GM23338 (cell line): ENCODE measurements at regions not wholly inside any gene's neighbourhood (a gene's known extent, or its start where the extent isn't known, plus 50 kb on each side); places are given as distances from the start of the nearest gene placed in this dataset.

ENCODE experiments used
- ATAC-seq: fragments of 200-7000 bp; cut with Tn5 transposase; 3 replicates; pipeline ENCODE4 v1.9.1; 2020
- DNase-seq: peaks from one replicate; pipeline ENCODE4 v3.0.0-alpha.2; 2015; ENCODE audit warnings: low spot score
- H2AFZ ChIP-seq: fragments of 200-600 bp; sonication (generic); 2 replicates; pipeline ENCODE4 v1.8.0; 2016; ENCODE audit warnings: antibody characterized with exemption, mild to moderate bottlenecking, moderate library complexity
- H3F3A ChIP-seq: fragments of 200-600 bp; sonication (generic); replicated peaks from 2 replicates; pipeline ENCODE4 v1.8.0; 2017; ENCODE audit warnings: antibody characterized with exemption, mixed run types, low read depth
- H3K27ac ChIP-seq: fragments of 200-600 bp; sonication (generic); 2 replicates; pipeline ENCODE4 v1.6.1; 2016; ENCODE audit warnings: low read depth
- H3K27me3 ChIP-seq: fragments of 200-600 bp; sonication (generic); 2 replicates; pipeline ENCODE4 v1.8.0; 2016; ENCODE audit warnings: mild to moderate bottlenecking, mixed run types, moderate library complexity; ENCODE audit not compliant: insufficient read depth
- H3K36me3 ChIP-seq: fragments of 200-600 bp; sonication (generic); 2 replicates; pipeline ENCODE4 v1.8.0; 2016; ENCODE audit warnings: mild to moderate bottlenecking; ENCODE audit not compliant: insufficient read depth
- H3K4me1 ChIP-seq: fragments of 200-600 bp; sonication (generic); 2 replicates; pipeline ENCODE4 v1.8.0; 2016; ENCODE audit warnings: mild to moderate bottlenecking, moderate library complexity; ENCODE audit not compliant: insufficient read depth
- H3K4me2 ChIP-seq: fragments of 200-600 bp; sonication (generic); 2 replicates; pipeline ENCODE4 v1.7.1; 2017; ENCODE audit warnings: mixed run types
- H3K4me3 ChIP-seq: fragments of 200-600 bp; sonication (generic); 2 replicates; pipeline ENCODE4 v1.6.1; 2016; ENCODE audit warnings: mixed run types
- H3K79me2 ChIP-seq: fragments of 200-600 bp; sonication (generic); replicated peaks from 2 replicates; pipeline ENCODE4 v1.8.0; 2017; ENCODE audit warnings: mild to moderate bottlenecking; ENCODE audit not compliant: insufficient read depth
- H3K9me2 ChIP-seq: fragments of 200-600 bp; sonication (generic); 2 replicates; pipeline ENCODE4 v1.8.0; 2017; ENCODE audit not compliant: insufficient read depth
- H4K20me1 ChIP-seq: fragments of 200-600 bp; sonication (generic); replicated peaks from 2 replicates; pipeline ENCODE4 v1.8.0; 2017; ENCODE audit warnings: mild to moderate bottlenecking; ENCODE audit not compliant: insufficient read depth
- H3K27ac Mint-ChIP-seq: 2 replicates; pipeline ENCODE4 v1.8.0; 2020; ENCODE audit warnings: inconsistent platforms, mild to moderate bottlenecking, moderate library complexity, mixed read lengths
- H3K27me3 Mint-ChIP-seq: 3 replicates; pipeline ENCODE4 v1.8.0; 2022; ENCODE audit warnings: low read depth, mild to moderate bottlenecking, moderate library complexity, mixed read lengths, inconsistent platforms; ENCODE audit not compliant: insufficient read depth, poor library complexity
- H3K36me3 Mint-ChIP-seq: 3 replicates; pipeline ENCODE4 v1.8.0; 2021; ENCODE audit warnings: low read depth, mild to moderate bottlenecking, inconsistent platforms, moderate library complexity, mixed read lengths
- H3K4me1 Mint-ChIP-seq: 3 replicates; pipeline ENCODE4 v1.8.0; 2020; ENCODE audit warnings: mild to moderate bottlenecking, inconsistent platforms, mixed read lengths
- H3K4me3 Mint-ChIP-seq: 3 replicates; pipeline ENCODE4 v1.8.0; 2021; ENCODE audit warnings: moderate library complexity, mild to moderate bottlenecking, inconsistent platforms, mixed read lengths
- H3K9me3 Mint-ChIP-seq: 3 replicates; pipeline ENCODE4 v1.8.0; 2020; ENCODE audit warnings: moderate library complexity, mild to moderate bottlenecking, inconsistent platforms, mixed read lengths
- CREB1 ChIP-seq: fragments of 250-450 bp; sonication (Bioruptor Pico); IDR thresholded peaks from 2 replicates; pipeline ENCODE4 v1.5.0; 2020; ENCODE audit warnings: low read depth, mild to moderate bottlenecking, moderate library complexity
- EZH2 ChIP-seq: fragments of 200-600 bp; sonication (generic); IDR thresholded peaks from one replicate; pipeline ENCODE4 v1.8.0; 2017; ENCODE audit warnings: antibody characterized with exemption, mild to moderate bottlenecking, low read depth; ENCODE audit not compliant: unreplicated experiment
- EZH2phosphoT487 ChIP-seq: fragments of 200-600 bp; sonication (generic); IDR thresholded peaks from one replicate; pipeline ENCODE4 v1.8.1; 2018; ENCODE audit warnings: antibody characterized with exemption; ENCODE audit not compliant: unreplicated experiment
- JUNB ChIP-seq: IDR thresholded peaks from one replicate; pipeline ENCODE4 v1.6.1; 2016; ENCODE audit warnings: antibody characterized with exemption; ENCODE audit not compliant: unreplicated experiment
- NANOG ChIP-seq: IDR thresholded peaks from 2 replicates; pipeline ENCODE4 v1.6.1; 2016; ENCODE audit warnings: antibody characterized with exemption, borderline replicate concordance
- POLR2AphosphoS5 ChIP-seq: IDR thresholded peaks from 2 replicates; pipeline ENCODE4 v1.6.1; 2016; ENCODE audit warnings: antibody characterized with exemption, low read depth
- STAT1 ChIP-seq: IDR thresholded peaks from one replicate; pipeline ENCODE4 v1.6.1; 2016; ENCODE audit warnings: antibody characterized with exemption; ENCODE audit not compliant: unreplicated experiment
- ZNF114 ChIP-seq: fragments of 250-450 bp; sonication (Bioruptor Pico); IDR thresholded peaks from 2 replicates; pipeline ENCODE4 v1.5.0; 2020; ENCODE audit warnings: mild to moderate bottlenecking, moderate library complexity
- ZNF331 ChIP-seq: fragments of 250-450 bp; sonication (Bioruptor Pico); IDR thresholded peaks from 2 replicates; pipeline ENCODE4 v1.5.0; 2020; ENCODE audit warnings: low read depth, mild to moderate bottlenecking, moderate library complexity
- TF ChIP-seq, protein P1 (sequence below): IDR thresholded peaks from one replicate; pipeline ENCODE4 v1.6.1; 2018; ENCODE audit warnings: antibody characterized with exemption; ENCODE audit not compliant: unreplicated experiment
- TF ChIP-seq, protein P2 (sequence below): IDR thresholded peaks from 2 replicates; pipeline ENCODE4 v1.6.1; 2016; ENCODE audit warnings: antibody characterized with exemption
- TF ChIP-seq, protein P3 (sequence below), 2 experiments: fragments of 200-600 bp in 1 of 2; sonication (generic) in 1 of 2; conservative IDR thresholded peaks; 2 replicates each; pipeline versions ENCODE4 v1.5.1 to v1.6.1; 2016 to 2017; ENCODE audit warnings: antibody characterized with exemption in 2 of 2, low read depth in 2 of 2, mild to moderate bottlenecking in 2 of 2, moderate library complexity in 1 of 2
- TF ChIP-seq, protein P4 (sequence below): fragments of 250-450 bp; sonication (Bioruptor Pico); IDR thresholded peaks from 2 replicates; pipeline ENCODE4 v1.5.0; 2020; ENCODE audit warnings: mild to moderate bottlenecking, moderate library complexity

DNA sequence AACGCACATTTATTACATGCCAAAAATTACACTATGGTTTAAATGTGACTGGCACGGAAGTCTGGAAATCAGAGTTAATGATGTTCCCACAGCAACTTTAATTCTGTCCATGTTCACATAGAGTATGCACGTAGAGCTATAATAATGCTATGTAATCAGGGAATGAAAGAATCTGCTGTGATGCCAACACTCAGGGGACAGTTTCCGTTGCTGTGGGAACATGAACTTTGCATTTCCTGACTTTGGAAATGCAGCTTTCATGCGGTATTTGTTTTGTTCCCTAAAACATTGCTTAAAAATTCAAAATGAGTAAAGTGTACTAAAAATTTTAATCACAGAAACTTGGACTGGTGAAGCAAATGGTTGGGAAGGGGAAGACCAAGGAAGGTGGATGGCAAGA lies 65.7 kb downstream of the MAGEA1 start:
- DNase-seq (no peak), ATAC-seq (no peak)
- no peak overlapping the region for H3K27ac ChIP-seq
- Mint-ChIP-seq H3K36me3 (no peaks in the 10 kb centered on the region), H3K4me3 (peak overlapping the region; percentile 60), H3K27me3 (no peaks in the 10 kb centered on the region), H3K9me3 (no peaks in the 10 kb centered on the region), H3K27ac (peak overlapping the region; percentile 98), H3K4me1 (peaks cover 21% of the 10 kb centered on the region; the same call in 2 of the 3 replicates)
- H3F3A ChIP-seq = no peaks in the 10 kb centered on the region
- TF ChIP-seq NANOG (no peak), JUNB (no peak), ZNF114 (CRISPR knock-in tag) (no peak), ZNF331 (no peak), POLR2AphosphoS5 (no peak), CREB1 (CRISPR knock-in tag) (no peak), EZH2phosphoT487 (no peak), EZH2 (no peak), STAT1 (no peak)
- TF ChIP-seq, protein P1, sequence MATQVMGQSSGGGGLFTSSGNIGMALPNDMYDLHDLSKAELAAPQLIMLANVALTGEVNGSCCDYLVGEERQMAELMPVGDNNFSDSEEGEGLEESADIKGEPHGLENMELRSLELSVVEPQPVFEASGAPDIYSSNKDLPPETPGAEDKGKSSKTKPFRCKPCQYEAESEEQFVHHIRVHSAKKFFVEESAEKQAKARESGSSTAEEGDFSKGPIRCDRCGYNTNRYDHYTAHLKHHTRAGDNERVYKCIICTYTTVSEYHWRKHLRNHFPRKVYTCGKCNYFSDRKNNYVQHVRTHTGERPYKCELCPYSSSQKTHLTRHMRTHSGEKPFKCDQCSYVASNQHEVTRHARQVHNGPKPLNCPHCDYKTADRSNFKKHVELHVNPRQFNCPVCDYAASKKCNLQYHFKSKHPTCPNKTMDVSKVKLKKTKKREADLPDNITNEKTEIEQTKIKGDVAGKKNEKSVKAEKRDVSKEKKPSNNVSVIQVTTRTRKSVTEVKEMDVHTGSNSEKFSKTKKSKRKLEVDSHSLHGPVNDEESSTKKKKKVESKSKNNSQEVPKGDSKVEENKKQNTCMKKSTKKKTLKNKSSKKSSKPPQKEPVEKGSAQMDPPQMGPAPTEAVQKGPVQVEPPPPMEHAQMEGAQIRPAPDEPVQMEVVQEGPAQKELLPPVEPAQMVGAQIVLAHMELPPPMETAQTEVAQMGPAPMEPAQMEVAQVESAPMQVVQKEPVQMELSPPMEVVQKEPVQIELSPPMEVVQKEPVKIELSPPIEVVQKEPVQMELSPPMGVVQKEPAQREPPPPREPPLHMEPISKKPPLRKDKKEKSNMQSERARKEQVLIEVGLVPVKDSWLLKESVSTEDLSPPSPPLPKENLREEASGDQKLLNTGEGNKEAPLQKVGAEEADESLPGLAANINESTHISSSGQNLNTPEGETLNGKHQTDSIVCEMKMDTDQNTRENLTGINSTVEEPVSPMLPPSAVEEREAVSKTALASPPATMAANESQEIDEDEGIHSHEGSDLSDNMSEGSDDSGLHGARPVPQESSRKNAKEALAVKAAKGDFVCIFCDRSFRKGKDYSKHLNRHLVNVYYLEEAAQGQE = no peak
- TF ChIP-seq, protein P2, sequence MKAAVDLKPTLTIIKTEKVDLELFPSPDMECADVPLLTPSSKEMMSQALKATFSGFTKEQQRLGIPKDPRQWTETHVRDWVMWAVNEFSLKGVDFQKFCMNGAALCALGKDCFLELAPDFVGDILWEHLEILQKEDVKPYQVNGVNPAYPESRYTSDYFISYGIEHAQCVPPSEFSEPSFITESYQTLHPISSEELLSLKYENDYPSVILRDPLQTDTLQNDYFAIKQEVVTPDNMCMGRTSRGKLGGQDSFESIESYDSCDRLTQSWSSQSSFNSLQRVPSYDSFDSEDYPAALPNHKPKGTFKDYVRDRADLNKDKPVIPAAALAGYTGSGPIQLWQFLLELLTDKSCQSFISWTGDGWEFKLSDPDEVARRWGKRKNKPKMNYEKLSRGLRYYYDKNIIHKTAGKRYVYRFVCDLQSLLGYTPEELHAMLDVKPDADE = no peak
- TF ChIP-seq, protein P3, sequence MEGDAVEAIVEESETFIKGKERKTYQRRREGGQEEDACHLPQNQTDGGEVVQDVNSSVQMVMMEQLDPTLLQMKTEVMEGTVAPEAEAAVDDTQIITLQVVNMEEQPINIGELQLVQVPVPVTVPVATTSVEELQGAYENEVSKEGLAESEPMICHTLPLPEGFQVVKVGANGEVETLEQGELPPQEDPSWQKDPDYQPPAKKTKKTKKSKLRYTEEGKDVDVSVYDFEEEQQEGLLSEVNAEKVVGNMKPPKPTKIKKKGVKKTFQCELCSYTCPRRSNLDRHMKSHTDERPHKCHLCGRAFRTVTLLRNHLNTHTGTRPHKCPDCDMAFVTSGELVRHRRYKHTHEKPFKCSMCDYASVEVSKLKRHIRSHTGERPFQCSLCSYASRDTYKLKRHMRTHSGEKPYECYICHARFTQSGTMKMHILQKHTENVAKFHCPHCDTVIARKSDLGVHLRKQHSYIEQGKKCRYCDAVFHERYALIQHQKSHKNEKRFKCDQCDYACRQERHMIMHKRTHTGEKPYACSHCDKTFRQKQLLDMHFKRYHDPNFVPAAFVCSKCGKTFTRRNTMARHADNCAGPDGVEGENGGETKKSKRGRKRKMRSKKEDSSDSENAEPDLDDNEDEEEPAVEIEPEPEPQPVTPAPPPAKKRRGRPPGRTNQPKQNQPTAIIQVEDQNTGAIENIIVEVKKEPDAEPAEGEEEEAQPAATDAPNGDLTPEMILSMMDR (conservative IDR thresholded peaks at IDR 0.05; ENCODE audit: low read depth in 2 of 2) = no peak
- TF ChIP-seq, protein P4, sequence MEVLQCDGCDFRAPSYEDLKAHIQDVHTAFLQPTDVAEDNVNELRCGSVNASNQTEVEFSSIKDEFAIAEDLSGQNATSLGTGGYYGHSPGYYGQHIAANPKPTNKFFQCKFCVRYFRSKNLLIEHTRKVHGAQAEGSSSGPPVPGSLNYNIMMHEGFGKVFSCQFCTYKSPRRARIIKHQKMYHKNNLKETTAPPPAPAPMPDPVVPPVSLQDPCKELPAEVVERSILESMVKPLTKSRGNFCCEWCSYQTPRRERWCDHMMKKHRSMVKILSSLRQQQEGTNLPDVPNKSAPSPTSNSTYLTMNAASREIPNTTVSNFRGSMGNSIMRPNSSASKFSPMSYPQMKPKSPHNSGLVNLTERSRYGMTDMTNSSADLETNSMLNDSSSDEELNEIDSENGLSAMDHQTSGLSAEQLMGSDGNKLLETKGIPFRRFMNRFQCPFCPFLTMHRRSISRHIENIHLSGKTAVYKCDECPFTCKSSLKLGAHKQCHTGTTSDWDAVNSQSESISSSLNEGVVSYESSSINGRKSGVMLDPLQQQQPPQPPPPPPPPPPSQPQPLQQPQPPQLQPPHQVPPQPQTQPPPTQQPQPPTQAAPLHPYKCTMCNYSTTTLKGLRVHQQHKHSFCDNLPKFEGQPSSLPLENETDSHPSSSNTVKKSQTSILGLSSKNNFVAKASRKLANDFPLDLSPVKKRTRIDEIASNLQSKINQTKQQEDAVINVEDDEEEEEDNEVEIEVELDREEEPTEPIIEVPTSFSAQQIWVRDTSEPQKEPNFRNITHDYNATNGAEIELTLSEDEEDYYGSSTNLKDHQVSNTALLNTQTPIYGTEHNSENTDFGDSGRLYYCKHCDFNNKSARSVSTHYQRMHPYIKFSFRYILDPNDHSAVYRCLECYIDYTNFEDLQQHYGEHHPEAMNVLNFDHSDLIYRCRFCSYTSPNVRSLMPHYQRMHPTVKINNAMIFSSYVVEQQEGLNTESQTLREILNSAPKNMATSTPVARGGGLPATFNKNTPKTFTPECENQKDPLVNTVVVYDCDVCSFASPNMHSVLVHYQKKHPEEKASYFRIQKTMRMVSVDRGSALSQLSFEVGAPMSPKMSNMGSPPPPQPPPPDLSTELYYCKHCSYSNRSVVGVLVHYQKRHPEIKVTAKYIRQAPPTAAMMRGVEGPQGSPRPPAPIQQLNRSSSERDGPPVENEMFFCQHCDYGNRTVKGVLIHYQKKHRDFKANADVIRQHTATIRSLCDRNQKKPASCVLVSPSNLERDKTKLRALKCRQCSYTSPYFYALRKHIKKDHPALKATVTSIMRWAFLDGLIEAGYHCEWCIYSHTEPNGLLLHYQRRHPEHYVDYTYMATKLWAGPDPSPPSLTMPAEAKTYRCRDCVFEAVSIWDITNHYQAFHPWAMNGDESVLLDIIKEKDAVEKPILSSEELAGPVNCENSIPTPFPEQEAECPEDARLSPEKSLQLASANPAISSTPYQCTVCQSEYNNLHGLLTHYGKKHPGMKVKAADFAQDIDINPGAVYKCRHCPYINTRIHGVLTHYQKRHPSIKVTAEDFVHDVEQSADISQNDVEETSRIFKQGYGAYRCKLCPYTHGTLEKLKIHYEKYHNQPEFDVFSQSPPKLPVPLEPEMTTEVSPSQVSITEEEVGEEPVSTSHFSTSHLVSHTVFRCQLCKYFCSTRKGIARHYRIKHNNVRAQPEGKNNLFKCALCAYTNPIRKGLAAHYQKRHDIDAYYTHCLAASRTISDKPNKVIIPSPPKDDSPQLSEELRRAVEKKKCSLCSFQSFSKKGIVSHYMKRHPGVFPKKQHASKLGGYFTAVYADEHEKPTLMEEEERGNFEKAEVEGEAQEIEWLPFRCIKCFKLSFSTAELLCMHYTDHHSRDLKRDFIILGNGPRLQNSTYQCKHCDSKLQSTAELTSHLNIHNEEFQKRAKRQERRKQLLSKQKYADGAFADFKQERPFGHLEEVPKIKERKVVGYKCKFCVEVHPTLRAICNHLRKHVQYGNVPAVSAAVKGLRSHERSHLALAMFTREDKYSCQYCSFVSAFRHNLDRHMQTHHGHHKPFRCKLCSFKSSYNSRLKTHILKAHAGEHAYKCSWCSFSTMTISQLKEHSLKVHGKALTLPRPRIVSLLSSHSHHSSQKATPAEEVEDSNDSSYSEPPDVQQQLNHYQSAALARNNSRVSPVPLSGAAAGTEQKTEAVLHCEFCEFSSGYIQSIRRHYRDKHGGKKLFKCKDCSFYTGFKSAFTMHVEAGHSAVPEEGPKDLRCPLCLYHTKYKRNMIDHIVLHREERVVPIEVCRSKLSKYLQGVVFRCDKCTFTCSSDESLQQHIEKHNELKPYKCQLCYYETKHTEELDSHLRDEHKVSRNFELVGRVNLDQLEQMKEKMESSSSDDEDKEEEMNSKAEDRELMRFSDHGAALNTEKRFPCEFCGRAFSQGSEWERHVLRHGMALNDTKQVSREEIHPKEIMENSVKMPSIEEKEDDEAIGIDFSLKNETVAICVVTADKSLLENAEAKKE (CRISPR knock-in tag) = no peak
- no peak overlapping the region for H2AFZ ChIP-seq
- no peaks in the 10 kb centered on the region for H3K79me2 ChIP-seq
- H3K4me3 ChIP-seq = peak overlapping the region; percentile 32
- H3K36me3 ChIP-seq = no peaks in the 10 kb centered on the region
- no peaks in the 10 kb centered on the region for H4K20me1 ChIP-seq
- no peaks in the 10 kb centered on the region for H3K9me2 ChIP-seq
- peaks cover 13% of the 10 kb centered on the region for H3K4me1 ChIP-seq
- peak overlapping the region; percentile 72 for H3K4me2 ChIP-seq
- H3K27me3 ChIP-seq = no peaks in the 10 kb centered on the region
